Left lung (tissue), 4 donors: ENCODE measurements at regions not wholly inside any gene's neighbourhood (a gene's known extent, or its start where the extent isn't known, plus 50 kb on each side); places are given as distances from the start of the nearest gene placed in this dataset.

Source experiments
- ATAC-seq: fragments of 200-7000 bp; cut with Tn5 transposase; one replicate; pipeline ENCODE4 v1.9.1; 2020; ENCODE audit warnings: moderate library complexity
- DNase-seq, 4 donors: peaks; one replicate each; pipeline ENCODE4 v3.0.0-alpha.2; 2013 to 2020
- H3K27ac ChIP-seq, 2 donors: fragments of 200-600 bp; sonication (generic) in 1 of 2; one replicate each; pipeline versions ENCODE4 v1.5.0 to v1.8.0; 2020 to 2021
- H3K27me3 ChIP-seq, 2 donors: fragments of 200-600 bp; sonication (generic) in 1 of 2; one replicate each; pipeline versions ENCODE4 v1.5.0 to v1.8.0; 2020 to 2021
- H3K36me3 ChIP-seq, 2 donors: fragments of 200-600 bp; sonication (generic) in 1 of 2; one replicate each; pipeline versions ENCODE4 v1.5.0 to v1.8.0; 2020 to 2021
- H3K4me1 ChIP-seq, 2 donors: fragments of 200-600 bp; one replicate each; pipeline ENCODE4 v1.8.0; 2021
- H3K4me3 ChIP-seq, 2 donors: fragments of 200-600 bp; sonication (generic) in 1 of 2; one replicate each; pipeline versions ENCODE4 v1.5.0 to v1.8.0; 2020 to 2021; ENCODE audit warnings: mild to moderate bottlenecking in 1 of 2
- H3K9me3 ChIP-seq, 2 donors: fragments of 200-600 bp; sonication (generic) in 1 of 2; one replicate each; pipeline versions ENCODE4 v1.5.0 to v1.8.0; 2020 to 2021
- CTCF ChIP-seq, 2 donors: fragments of 200-600 bp; sonication (generic) in 1 of 2; IDR thresholded peaks; one replicate each; pipeline versions ENCODE4 v1.5.0 to v1.8.0; 2021; ENCODE audit warnings: antibody characterized with exemption in 2 of 2
- intact Hi-C, 2 donors: fragments of 100-400 bp; cut with DNase I; formaldehyde crosslinking; loops; one replicate each; pipeline versions ENCODE4 v1.11.2 to v1.14.2; 2022
- donor health status: DM: no; HTN: yes; CAD: no.
- donor health status: DM: no; HTN: no; CAD: no.

GRCh38 chr6:169328112-169328801, 74.6 kb upstream of the THBS2 start:
- Histone ChIP-seq H3K27me3 (no peaks in the 10 kb centered on the region), H3K4me1 (no peaks in the 10 kb centered on the region), H3K9me3 (no peaks in the 10 kb centered on the region), H3K4me3 (no peak overlapping the region), H3K27ac (no peak overlapping the region), H3K36me3 (no peaks in the 10 kb centered on the region)
- peak in 1 of 4 donors; percentile 24 for DNase-seq
- ATAC-seq: peak; percentile 60
- TF ChIP-seq CTCF (IDR thresholded peaks at IDR 0.05): no peak
- intact Hi-C loops: no loop called here

GRCh38 chr6:169326067-169326799, 72.6 kb upstream of the THBS2 start:
- Histone ChIP-seq H3K27ac (no peak overlapping the region), H3K27me3 (no peaks in the 10 kb centered on the region), H3K9me3 (no peaks in the 10 kb centered on the region), H3K4me3 (no peak overlapping the region), H3K4me1 (no peaks in the 10 kb centered on the region), H3K36me3 (no peaks in the 10 kb centered on the region)
- TF ChIP-seq CTCF (IDR thresholded peaks at IDR 0.05): no peak
- DNase-seq (peak in 1 of 4 donors; percentile 68), ATAC-seq (no peak)
- intact Hi-C loops: no loop called here

- ATAC-seq (no peak), DNase-seq (no peak)
- no peak for TF ChIP-seq CTCF (IDR thresholded peaks at IDR 0.05)
- Histone ChIP-seq H3K27ac (no peak overlapping the region), H3K4me1 (no peaks in the 10 kb centered on the region), H3K9me3 (no peaks in the 10 kb centered on the region), H3K36me3 (no peaks in the 10 kb centered on the region), H3K4me3 (no peak overlapping the region), H3K27me3 (no peaks in the 10 kb centered on the region)
- intact Hi-C loops: no loop called here
Measured at GRCh38 chr6:169324656-169325459, 71.2 kb upstream of the THBS2 start.

GRCh38 chr6:169324086-169324485, 70.4 kb upstream of the THBS2 start:
- Histone ChIP-seq H3K9me3 (no peaks in the 10 kb centered on the region), H3K27ac (no peak overlapping the region), H3K27me3 (no peaks in the 10 kb centered on the region), H3K4me1 (no peaks in the 10 kb centered on the region), H3K36me3 (no peaks in the 10 kb centered on the region), H3K4me3 (no peak overlapping the region)
- TF ChIP-seq CTCF (IDR thresholded peaks at IDR 0.05): no peak
- DNase-seq (no peak), ATAC-seq (no peak)
- intact Hi-C loops: no loop called here

- H3K4me1 ChIP-seq: no peaks in the 10 kb centered on the region
- intact Hi-C loops: no loop called here
- H3K27me3 ChIP-seq: no peaks in the 10 kb centered on the region
- DNase-seq (no peak), ATAC-seq (no peak)
- no peak overlapping the region for H3K4me3 ChIP-seq
- no peak overlapping the region for H3K27ac ChIP-seq
- no peaks in the 10 kb centered on the region for H3K36me3 ChIP-seq
- no peaks in the 10 kb centered on the region for H3K9me3 ChIP-seq
- no peak for TF ChIP-seq CTCF (IDR thresholded peaks at IDR 0.05)
Measured at GRCh38 chr6:169323221-169323620, 69.6 kb upstream of the THBS2 start.
